Naive thymus-derived CD8-positive, alpha-beta T cell (primary cell): ENCODE measurements at regions not wholly inside any gene's neighbourhood (a gene's known extent, or its start where the extent isn't known, plus 50 kb on each side); places are given as distances from the start of the nearest gene placed in this dataset.

Experiments
- ATAC-seq, 2 donors: fragments of 150-1000 bp; cut with Tn5 transposase in 1 of 2; sonication (Bioruptor Pico), chemical (Tn5 transposase) in 1 of 2; 1 replicate in 1 of 2; 2 replicates in 1 of 2; pipeline ENCODE4 v1.10.0; 2021; ENCODE audit warnings: mild to moderate bottlenecking in 2 of 2, moderate library complexity in 2 of 2
- POLR2A ChIA-PET: fragments of 350-600 bp; sonication (Branson Sonifier 250); formaldehyde crosslinking; loops from one replicate; lab custom pipeline; 2021; ENCODE audit warnings: antibody characterized with exemption; lab: Charles Lee
- DNase-seq, 10 donors: peaks; one replicate each; pipeline versions ENCODE4 v3.0.0 to v3.0.0-alpha.2; 2020 to 2022
- H3K27ac Mint-ChIP-seq, 10 donors: one replicate each; pipeline ENCODE4 v1.8.0; 2020 to 2022; ENCODE audit warnings: mild to moderate bottlenecking in 10 of 10, mixed read lengths in 10 of 10, moderate library complexity in 4 of 10, inconsistent platforms in 1 of 10
- H3K27me3 Mint-ChIP-seq, 5 donors: one replicate each; pipeline ENCODE4 v1.8.0; 2021 to 2022; ENCODE audit warnings: mixed read lengths in 5 of 5
- H3K36me3 Mint-ChIP-seq, 3 donors: one replicate each; pipeline ENCODE4 v1.8.0; 2020 to 2022; ENCODE audit warnings: mixed read lengths in 3 of 3, mild to moderate bottlenecking in 2 of 3, inconsistent platforms in 1 of 3
- H3K4me1 Mint-ChIP-seq, 4 donors: one replicate each; pipeline ENCODE4 v1.8.0; 2021 to 2022; ENCODE audit warnings: mixed read lengths in 4 of 4
- H3K4me3 Mint-ChIP-seq, 10 donors: one replicate each; pipeline ENCODE4 v1.8.0; 2020 to 2022; ENCODE audit warnings: mild to moderate bottlenecking in 10 of 10, mixed read lengths in 10 of 10, moderate library complexity in 6 of 10, inconsistent platforms in 1 of 10
- H3K9me3 Mint-ChIP-seq, 9 donors: one replicate each; pipeline ENCODE4 v1.8.0; 2020 to 2022; ENCODE audit warnings: mixed read lengths in 9 of 9, mild to moderate bottlenecking in 3 of 9, inconsistent platforms in 1 of 9, moderate library complexity in 1 of 9

DNA sequence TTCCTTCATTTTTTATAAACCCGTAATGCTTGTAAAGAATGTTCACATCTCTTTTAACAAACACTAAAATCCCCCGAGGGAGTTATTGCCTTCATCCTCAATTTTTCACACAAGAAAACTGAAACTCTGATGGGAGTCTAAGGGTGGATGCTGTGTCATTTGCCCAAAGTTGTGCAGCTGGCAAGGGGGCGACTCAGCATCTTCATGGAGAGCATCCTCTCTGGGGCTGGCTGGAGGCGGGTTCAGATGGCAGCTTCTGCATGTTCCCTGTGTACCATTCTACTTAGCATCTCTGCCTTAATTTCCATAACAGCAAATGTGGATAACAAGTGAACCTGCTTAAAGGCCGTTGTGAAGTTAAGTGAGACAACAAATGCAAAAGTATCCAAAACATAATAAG lies 256.4 kb downstream of the IRS2 start:
- DNase-seq (no peak), ATAC-seq (no peak)
- Mint-ChIP-seq H3K4me1 (peaks cover 0 to 1% (median 0%) of the 10 kb centered on the region in 4 donors), H3K36me3 (no peaks in the 10 kb centered on the region), H3K4me3 (no peak overlapping the region), H3K27me3 (peaks cover 1 to 27% (median 14%) of the 10 kb centered on the region in 5 donors), H3K9me3 (peaks cover 0 to 4% (median 0%) of the 10 kb centered on the region in 9 donors), H3K27ac (peak overlapping the region in 1 of 10 donors; percentile 19)
- POLR2A ChIA-PET: no interaction called here

DNA sequence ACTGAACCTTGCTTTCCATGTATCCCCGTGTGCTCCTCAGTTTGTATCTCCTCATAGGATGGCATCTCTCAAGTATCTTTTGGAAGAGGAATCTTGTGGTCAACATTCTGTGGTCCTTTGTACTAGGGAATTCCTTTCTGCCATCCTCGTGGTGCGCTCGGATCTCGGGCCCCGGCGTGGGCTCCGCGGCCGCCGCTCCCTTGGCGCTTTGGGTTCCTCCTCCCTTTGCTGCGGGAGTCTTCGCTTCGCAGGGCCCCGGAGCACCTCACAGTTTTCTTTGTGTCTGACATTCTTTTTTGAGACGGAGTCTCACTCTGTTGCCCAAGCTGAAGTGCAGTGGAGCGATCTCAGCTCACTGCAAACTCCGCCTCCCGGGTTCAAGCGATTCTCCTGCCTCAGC lies 264.7 kb downstream of the IRS2 start:
- ATAC-seq (no peak), DNase-seq (no peak)
- H3K27ac Mint-ChIP-seq: no peak overlapping the region
- H3K4me3 Mint-ChIP-seq: no peak overlapping the region
- no peaks in the 10 kb centered on the region for H3K36me3 Mint-ChIP-seq
- POLR2A ChIA-PET: no interaction called here
- H3K4me1 Mint-ChIP-seq: no peaks in the 10 kb centered on the region
- peaks cover 0 to 12% (median 4%) of the 10 kb centered on the region in 5 donors for H3K27me3 Mint-ChIP-seq
- no peaks in the 10 kb centered on the region for H3K9me3 Mint-ChIP-seq

GRCh38 chr13:109517517-109517916 lies 268.9 kb downstream of the IRS2 start:
- DNase-seq (no peak), ATAC-seq (no peak)
- no peak overlapping the region for H3K27ac Mint-ChIP-seq
- no peaks in the 10 kb centered on the region for H3K9me3 Mint-ChIP-seq
- H3K4me1 Mint-ChIP-seq: no peaks in the 10 kb centered on the region
- H3K36me3 Mint-ChIP-seq: no peaks in the 10 kb centered on the region
- no peak overlapping the region for H3K4me3 Mint-ChIP-seq
- POLR2A ChIA-PET: no interaction called here
- peaks cover 0 to 10% (median 2%) of the 10 kb centered on the region in 5 donors for H3K27me3 Mint-ChIP-seq

DNA sequence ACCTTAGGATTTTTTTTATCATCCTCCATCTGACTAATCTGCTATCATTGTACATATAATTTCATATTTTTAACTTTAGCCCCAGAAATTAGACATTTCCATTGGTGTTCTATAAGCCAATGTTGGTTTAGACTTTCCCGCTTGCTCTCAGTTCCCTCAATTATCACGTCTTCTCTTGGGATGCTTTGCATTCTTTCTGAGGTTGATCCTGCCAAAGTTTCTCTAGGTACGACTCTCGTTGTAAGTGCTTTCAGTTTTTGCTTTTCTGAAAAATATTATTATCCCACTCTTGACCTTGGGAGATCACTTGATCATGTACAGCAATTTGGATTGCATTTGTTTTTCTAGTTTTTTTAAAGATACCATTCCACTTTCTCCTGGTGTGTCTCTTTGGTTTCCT lies 270.2 kb downstream of the IRS2 start:
- Mint-ChIP-seq H3K4me1 (peaks cover 0 to 6% (median 5%) of the 10 kb centered on the region in 4 donors), H3K27me3 (peaks cover 0 to 11% (median 2%) of the 10 kb centered on the region in 5 donors), H3K4me3 (no peak overlapping the region), H3K9me3 (peaks cover 0 to 2% (median 0%) of the 10 kb centered on the region in 9 donors), H3K27ac (no peak overlapping the region), H3K36me3 (no peaks in the 10 kb centered on the region)
- ATAC-seq (no peak), DNase-seq (no peak)
- POLR2A ChIA-PET: no interaction called here

GRCh38 chr13:109510013-109510412 lies 276.4 kb downstream of the IRS2 start:
- DNase-seq (no peak), ATAC-seq (no peak)
- Mint-ChIP-seq H3K36me3 (peaks cover 0 to 4% (median 0%) of the 10 kb centered on the region in 3 donors), H3K4me3 (no peak overlapping the region), H3K9me3 (peaks cover 0 to 12% (median 3%) of the 10 kb centered on the region in 9 donors), H3K27ac (no peak overlapping the region), H3K4me1 (peaks cover 0 to 6% (median 5%) of the 10 kb centered on the region in 4 donors), H3K27me3 (peaks cover 6 to 31% (median 8%) of the 10 kb centered on the region in 5 donors)
- POLR2A ChIA-PET: no interaction called here

DNA sequence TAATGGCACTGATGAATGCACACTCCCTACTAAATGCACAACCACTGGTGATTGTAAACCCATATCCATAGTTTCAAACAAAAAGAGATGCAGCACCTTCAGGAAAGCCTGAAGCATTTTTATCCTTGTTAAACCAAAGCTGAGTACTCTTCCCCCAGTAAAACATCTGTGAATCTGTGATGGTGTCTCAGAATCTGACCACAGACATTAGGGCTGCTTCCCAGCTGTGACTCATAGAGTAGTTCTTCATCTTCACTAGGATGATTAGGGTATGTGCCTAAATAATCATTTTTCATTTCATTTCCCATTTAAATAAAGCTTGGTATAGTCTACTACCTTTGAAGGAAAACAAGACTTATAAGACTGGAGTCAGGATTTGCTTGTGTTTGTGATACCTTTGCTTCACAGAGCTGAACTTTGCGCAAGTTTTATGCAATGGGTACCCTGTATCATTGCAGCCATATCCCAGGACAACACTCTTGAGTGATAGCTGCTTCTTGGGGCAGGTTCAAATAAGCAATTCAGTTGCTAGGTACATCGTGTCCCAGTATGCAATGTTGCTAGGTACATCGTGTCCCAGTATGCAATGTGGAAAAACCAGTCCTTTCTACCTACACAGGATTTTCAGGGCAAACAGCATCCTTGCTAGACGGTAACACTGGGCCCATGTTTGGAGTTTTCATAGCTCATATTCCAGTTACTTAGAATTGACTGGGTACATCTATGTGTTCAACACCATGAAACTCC lies 277.1 kb downstream of the IRS2 start:
- Mint-ChIP-seq H3K4me3 (no peak overlapping the region), H3K27ac (no peak overlapping the region), H3K9me3 (peaks cover 0 to 13% (median 3%) of the 10 kb centered on the region in 9 donors), H3K36me3 (peaks cover 0 to 4% (median 0%) of the 10 kb centered on the region in 3 donors), H3K27me3 (peaks cover 6 to 31% (median 10%) of the 10 kb centered on the region in 5 donors), H3K4me1 (peaks cover 0 to 6% (median 5%) of the 10 kb centered on the region in 4 donors)
- POLR2A ChIA-PET: no interaction called here
- DNase-seq: no peak
- no peak for ATAC-seq

- POLR2A ChIA-PET: no interaction called here
- Mint-ChIP-seq H3K4me3 (no peak overlapping the region), H3K27ac (peak overlapping the region in 1 of 10 donors; percentile 7), H3K9me3 (peaks cover 0 to 14% (median 8%) of the 10 kb centered on the region in 9 donors), H3K27me3 (peaks cover 0 to 32% (median 2%) of the 10 kb centered on the region in 5 donors), H3K36me3 (no peaks in the 10 kb centered on the region), H3K4me1 (peaks cover 0 to 2% (median 1%) of the 10 kb centered on the region in 4 donors)
- ATAC-seq: no peak
- no peak for DNase-seq
These were observed 286.1 kb downstream of the IRS2 start for GRCh38 chr13:109500146-109500773.

DNA sequence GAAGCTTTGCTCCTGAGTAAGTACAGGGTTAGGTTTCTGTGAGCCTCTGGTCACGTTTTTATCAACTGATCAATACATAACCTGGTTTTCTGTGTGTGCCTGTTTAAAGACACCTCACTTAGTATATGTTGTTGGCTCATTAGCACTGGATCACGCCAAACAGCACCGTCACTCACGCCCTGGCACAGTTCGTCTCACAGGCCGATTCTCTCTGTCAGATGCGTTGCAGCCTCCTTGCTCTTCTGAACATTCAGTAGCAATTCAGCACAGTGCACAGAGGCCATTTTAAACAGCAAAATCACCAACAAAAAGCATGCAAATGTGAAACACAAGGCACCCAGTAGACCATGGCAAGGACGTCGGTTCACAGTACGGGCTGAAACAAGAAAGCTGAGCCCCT lies 288.5 kb downstream of the IRS2 start:
- no peak for ATAC-seq

DNA sequence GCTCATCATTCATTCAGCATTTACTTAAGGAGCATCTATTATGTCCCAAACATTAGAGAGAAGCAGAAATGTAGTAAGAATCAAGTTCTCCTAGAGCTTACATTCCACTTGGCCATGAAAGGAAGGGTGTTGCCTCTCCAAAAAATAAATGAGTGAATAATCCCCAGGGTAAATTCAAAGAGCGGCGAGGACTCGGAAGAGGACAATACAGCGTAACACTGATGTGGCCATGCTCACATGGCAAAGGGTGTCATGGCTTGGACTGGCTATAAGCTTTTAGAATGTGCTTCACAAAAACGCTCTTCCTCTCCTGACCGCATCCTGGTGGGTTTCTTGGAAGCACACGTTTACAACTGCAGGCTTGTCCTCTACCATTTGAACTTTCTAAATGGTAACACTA lies 290.2 kb downstream of the IRS2 start:
- H3K4me1 Mint-ChIP-seq: peaks cover 0 to 2% (median 1%) of the 10 kb centered on the region in 4 donors
- H3K36me3 Mint-ChIP-seq: no peaks in the 10 kb centered on the region
- no peak overlapping the region for H3K27ac Mint-ChIP-seq
- POLR2A ChIA-PET: no interaction called here
- H3K9me3 Mint-ChIP-seq: no peaks in the 10 kb centered on the region
- DNase-seq (no peak), ATAC-seq (no peak)
- H3K27me3 Mint-ChIP-seq: peaks cover 0 to 30% (median 2%) of the 10 kb centered on the region in 5 donors
- no peak overlapping the region for H3K4me3 Mint-ChIP-seq

More for the DNA sequence above, 288.5 kb downstream of the IRS2 start:
- H3K27ac Mint-ChIP-seq: no peak overlapping the region
- peaks cover 0 to 2% (median 1%) of the 10 kb centered on the region in 4 donors for H3K4me1 Mint-ChIP-seq
- POLR2A ChIA-PET: no interaction called here
- no peak for DNase-seq
- no peak overlapping the region for H3K4me3 Mint-ChIP-seq
- H3K27me3 Mint-ChIP-seq: peaks cover 0 to 30% (median 2%) of the 10 kb centered on the region in 5 donors
- no peaks in the 10 kb centered on the region for H3K36me3 Mint-ChIP-seq
- peaks cover 0 to 2% (median 0%) of the 10 kb centered on the region in 9 donors for H3K9me3 Mint-ChIP-seq

- DNase-seq: no peak
- peaks cover 0 to 30% (median 2%) of the 10 kb centered on the region in 5 donors for H3K27me3 Mint-ChIP-seq
- no peak for ATAC-seq
- no peaks in the 10 kb centered on the region for H3K9me3 Mint-ChIP-seq
- POLR2A ChIA-PET: no interaction called here
- H3K27ac Mint-ChIP-seq: no peak overlapping the region
- H3K36me3 Mint-ChIP-seq: no peaks in the 10 kb centered on the region
- peaks cover 0 to 2% (median 0%) of the 10 kb centered on the region in 4 donors for H3K4me1 Mint-ChIP-seq
- no peak overlapping the region for H3K4me3 Mint-ChIP-seq
These were observed 291.4 kb downstream of the IRS2 start for GRCh38 chr13:109494925-109495369.

DNA sequence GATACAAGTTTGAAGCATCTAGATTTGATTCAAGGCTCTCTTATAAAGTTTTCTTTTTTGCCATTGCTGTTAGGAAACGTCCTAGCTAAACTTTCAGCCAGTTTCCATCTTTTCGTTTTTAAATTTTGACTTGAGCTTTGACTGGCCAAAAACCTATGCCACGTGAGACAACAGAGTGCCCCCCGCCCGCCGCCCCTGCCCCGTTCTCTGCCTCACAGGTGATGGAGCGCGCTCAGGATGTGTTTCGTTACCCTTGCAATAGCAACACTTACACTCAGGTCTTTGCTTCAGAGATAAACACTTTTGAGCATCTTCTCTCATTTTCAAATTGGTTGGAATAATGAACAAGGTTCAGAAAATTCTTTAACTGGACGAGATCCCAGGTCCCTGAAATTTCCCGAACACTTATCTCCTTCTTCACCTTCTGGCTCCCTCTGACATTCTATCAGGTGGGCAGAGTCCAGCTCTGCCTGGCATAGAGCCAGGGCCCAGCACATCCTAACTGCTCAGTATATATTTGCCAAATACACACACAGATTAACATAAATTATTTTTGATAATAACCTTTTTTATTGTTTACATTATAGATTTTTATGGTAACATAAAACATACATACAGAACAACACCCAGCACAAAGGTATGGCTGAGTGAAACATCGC lies 301.1 kb downstream of the IRS2 start:
- no peak overlapping the region for H3K4me3 Mint-ChIP-seq
- H3K36me3 Mint-ChIP-seq: no peaks in the 10 kb centered on the region
- POLR2A ChIA-PET: interaction anchor here (0.6 kb wide), 1 partner anchor 214 kb away, joined by 3 read pairs; no protein-coding TSS in a partner anchor
- no peak for ATAC-seq
- peak overlapping the region in 1 of 10 donors; percentile 45 for H3K27ac Mint-ChIP-seq
- DNase-seq: no peak
- H3K4me1 Mint-ChIP-seq: peaks cover 0 to 4% (median 1%) of the 10 kb centered on the region in 4 donors
- peaks cover 0 to 2% (median 0%) of the 10 kb centered on the region in 9 donors for H3K9me3 Mint-ChIP-seq
- H3K27me3 Mint-ChIP-seq: peaks cover 0 to 2% (median 0%) of the 10 kb centered on the region in 5 donors

GRCh38 chr13:109483284-109483683 lies 303.1 kb downstream of the IRS2 start:
- no peak for DNase-seq
- POLR2A ChIA-PET: no interaction called here
- Mint-ChIP-seq H3K4me3 (no peak overlapping the region), H3K4me1 (peaks cover 0 to 4% (median 1%) of the 10 kb centered on the region in 4 donors), H3K36me3 (no peaks in the 10 kb centered on the region), H3K27me3 (peaks cover 0 to 6% (median 2%) of the 10 kb centered on the region in 5 donors), H3K9me3 (peaks cover 0 to 2% (median 0%) of the 10 kb centered on the region in 9 donors), H3K27ac (peak overlapping the region in 1 of 10 donors; percentile 45)
- no peak for ATAC-seq
